Activated T-helper 17 cell treated with anti-CD3 and anti-CD28 coated beads, Interleukin-2, amount 50 U/mL, for 72 hours (primary cell): ENCODE measurements at regions not wholly inside any gene's neighbourhood (a gene's known extent, or its start where the extent isn't known, plus 50 kb on each side); places are given as distances from the start of the nearest gene placed in this dataset.
"Not testable (repeated sequence)": the region's sequence is repeated elsewhere in the genome, so short reads cannot be mapped to it uniquely, and the experiment has no call there.

ENCODE experiments used
- ATAC-seq: fragments of 150-1000 bp; cut with Tn5 transposase; replicated peaks from 2 replicates; pipeline ENCODE4 v1.10.0; 2021; ENCODE audit warnings: mild to moderate bottlenecking, moderate library complexity
- H3K27ac Mint-ChIP-seq: one replicate; pipeline ENCODE4 v1.8.0; 2022; ENCODE audit warnings: mixed read lengths
- H3K27me3 Mint-ChIP-seq: one replicate; pipeline ENCODE4 v1.8.0; 2022; ENCODE audit warnings: mixed read lengths
- H3K36me3 Mint-ChIP-seq: one replicate; pipeline ENCODE4 v1.8.0; 2022; ENCODE audit warnings: low read depth, mild to moderate bottlenecking, mixed read lengths
- H3K4me1 Mint-ChIP-seq: one replicate; pipeline ENCODE4 v1.8.0; 2022; ENCODE audit warnings: mixed read lengths
- H3K4me3 Mint-ChIP-seq: one replicate; pipeline ENCODE4 v1.8.0; 2022; ENCODE audit warnings: mild to moderate bottlenecking, mixed read lengths
- H3K9me3 Mint-ChIP-seq: one replicate; pipeline ENCODE4 v1.8.0; 2022; ENCODE audit warnings: mixed read lengths

GRCh38 chr18:59067873-59068272, 71.8 kb upstream of the SEC11C start:
- Mint-ChIP-seq H3K27ac (no peak overlapping the region), H3K27me3 (peaks cover 12% of the 10 kb centered on the region), H3K9me3 (no peaks in the 10 kb centered on the region), H3K36me3 (no peaks in the 10 kb centered on the region), H3K4me1 (no peaks in the 10 kb centered on the region), H3K4me3 (no peak overlapping the region)
- ATAC-seq, result no peak

GRCh38 chr18:59068276-59069071, 71.2 kb upstream of the SEC11C start:
- Mint-ChIP-seq H3K36me3 (no peaks in the 10 kb centered on the region), H3K4me1 (no peaks in the 10 kb centered on the region), H3K4me3 (no peak overlapping the region), H3K27me3 (peaks cover 7% of the 10 kb centered on the region), H3K27ac (no peak overlapping the region), H3K9me3 (no peaks in the 10 kb centered on the region)
- ATAC-seq, result no peak

GRCh38 chr18:59070181-59070912, 69.3 kb upstream of the SEC11C start:
- Mint-ChIP-seq H3K9me3 (no peaks in the 10 kb centered on the region), H3K4me1 (no peaks in the 10 kb centered on the region)

GRCh38 chr18:59072727-59073421, 66.8 kb upstream of the SEC11C start:
- peak; percentile 81 for ATAC-seq
- Mint-ChIP-seq H3K36me3 (no peaks in the 10 kb centered on the region), H3K4me1 (no peaks in the 10 kb centered on the region), H3K27me3 (peaks cover 3% of the 10 kb centered on the region), H3K9me3 (no peaks in the 10 kb centered on the region), H3K27ac (peak overlapping the region; percentile 59), H3K4me3 (no peak overlapping the region)

More at GRCh38 chr18:59070181-59070912, 69.3 kb upstream of the SEC11C start:
- Mint-ChIP-seq H3K27me3 (peaks cover 6% of the 10 kb centered on the region), H3K27ac (no peak overlapping the region), H3K4me3 (no peak overlapping the region), H3K36me3 (no peaks in the 10 kb centered on the region)
- ATAC-seq, result peak; percentile 69

GRCh38 chr18:59075923-59076322, 63.8 kb upstream of the SEC11C start:
- Mint-ChIP-seq H3K27me3 (peaks cover 3% of the 10 kb centered on the region), H3K27ac (no peak overlapping the region), H3K4me3 (no peak overlapping the region), H3K4me1 (no peaks in the 10 kb centered on the region), H3K9me3 (no peaks in the 10 kb centered on the region), H3K36me3 (no peaks in the 10 kb centered on the region)
- ATAC-seq, result no peak

GRCh38 chr18:59079264-59079663, 60.4 kb upstream of the SEC11C start:
- no peak for ATAC-seq
- Mint-ChIP-seq H3K4me3 (no peak overlapping the region), H3K27ac (no peak overlapping the region), H3K36me3 (no peaks in the 10 kb centered on the region), H3K4me1 (peaks cover 4% of the 10 kb centered on the region), H3K27me3 (peaks cover 12% of the 10 kb centered on the region), H3K9me3 (no peaks in the 10 kb centered on the region)

- not testable (repeated sequence) for H3K27ac Mint-ChIP-seq, ATAC-seq, H3K4me1 Mint-ChIP-seq, H3K4me3 Mint-ChIP-seq, H3K36me3 Mint-ChIP-seq, H3K9me3 Mint-ChIP-seq
- H3K27me3 Mint-ChIP-seq, result peaks cover 12% of the 10 kb centered on the region
Observed at GRCh38 chr18:59079687-59080501, 59.8 kb upstream of the SEC11C start.

- no peak for ATAC-seq
Observed at GRCh38 chr18:59083136-59083818, 56.4 kb upstream of the SEC11C start.

GRCh38 chr18:59085126-59085794, 54.4 kb upstream of the SEC11C start:
- Mint-ChIP-seq H3K4me1 (peaks cover 4% of the 10 kb centered on the region), H3K9me3 (no peaks in the 10 kb centered on the region), H3K27me3 (peaks cover 10% of the 10 kb centered on the region), H3K4me3 (no peak overlapping the region), H3K27ac (no peak overlapping the region), H3K36me3 (no peaks in the 10 kb centered on the region)
- ATAC-seq, result no peak

More at GRCh38 chr18:59083136-59083818, 56.4 kb upstream of the SEC11C start:
- Mint-ChIP-seq H3K36me3 (no peaks in the 10 kb centered on the region), H3K27me3 (peaks cover 10% of the 10 kb centered on the region), H3K4me3 (no peak overlapping the region), H3K4me1 (peaks cover 4% of the 10 kb centered on the region), H3K9me3 (no peaks in the 10 kb centered on the region), H3K27ac (no peak overlapping the region)

GRCh38 chr18:59085797-59086196, 53.9 kb upstream of the SEC11C start:
- Mint-ChIP-seq H3K4me1 (peaks cover 4% of the 10 kb centered on the region), H3K4me3 (no peak overlapping the region), H3K27ac (no peak overlapping the region), H3K36me3 (no peaks in the 10 kb centered on the region), H3K9me3 (no peaks in the 10 kb centered on the region), H3K27me3 (peaks cover 10% of the 10 kb centered on the region)
- no peak for ATAC-seq

GRCh38 chr18:59086522-59086921, 53.2 kb upstream of the SEC11C start:
- Mint-ChIP-seq H3K4me1 (peaks cover 4% of the 10 kb centered on the region), H3K27me3 (peaks cover 10% of the 10 kb centered on the region), H3K4me3 (no peak overlapping the region), H3K36me3 (no peaks in the 10 kb centered on the region), H3K27ac (no peak overlapping the region), H3K9me3 (no peaks in the 10 kb centered on the region)
- no peak for ATAC-seq

GRCh38 chr18:59087391-59087790, 52.3 kb upstream of the SEC11C start:
- Mint-ChIP-seq H3K27me3 (peaks cover 10% of the 10 kb centered on the region), H3K9me3 (no peaks in the 10 kb centered on the region), H3K27ac (no peak overlapping the region), H3K4me3 (no peak overlapping the region), H3K4me1 (peaks cover 4% of the 10 kb centered on the region), H3K36me3 (no peaks in the 10 kb centered on the region)
- peak; percentile 77 for ATAC-seq
